ENCODE measurements at regions not wholly inside any gene's neighbourhood (a gene's known extent, or its start where the extent isn't known, plus 50 kb on each side); places are given as distances from the start of the nearest gene placed in this dataset.

- intact Hi-C loops (cut with micrococcal nuclease) (no loop called here), dilution Hi-C loops (cut with MboI; ENCODE audit: extremely low pct_ligation_motif_present, low sequenced_read_pairs) (no loop called here)
- FAIRE-seq (no peak), DNase-seq (ENCODE audit: low read depth, low spot score) (no peak)
- POLR2A ChIA-PET: no interaction called here
- Histone ChIP-seq H3K27me3 (ENCODE audit: control insufficient read depth in 2 of 2, insufficient read depth in 2 of 2, low read length in 2 of 2) (peaks cover 0 to 2% of the 10 kb centered on the region in 2 experiments), H3K79me2 (ENCODE audit: control insufficient read depth, insufficient read depth, low read length) (no peaks in the 10 kb centered on the region), H3K4me1 (ENCODE audit: control insufficient read depth, extremely low read depth, insufficient read depth, low read length) (no peaks in the 10 kb centered on the region), H3K27ac (ENCODE audit: insufficient read depth, low read depth, low read length) (no peak overlapping the region), H4K20me1 (replicated peaks; ENCODE audit: control insufficient read depth, extremely low read depth, insufficient read depth, low read length) (no peaks in the 10 kb centered on the region), H3K4me2 (ENCODE audit: insufficient read depth, low read length) (no peak overlapping the region), H3K9me3 (replicated peaks; ENCODE audit: control insufficient read depth, insufficient read depth, low read length) (no peaks in the 10 kb centered on the region), H3K36me3 (ENCODE audit: control insufficient read depth in 2 of 2, extremely low read depth in 1 of 2, insufficient read depth in 2 of 2, low read length in 2 of 2) (no peaks in the 10 kb centered on the region), H3K9me1 (replicated peaks; ENCODE audit: control insufficient read depth, extremely low read depth, insufficient read depth, low read length) (no peaks in the 10 kb centered on the region), H3K4me3 (replicated peaks in 1 of 3; ENCODE audit: insufficient read depth in 1 of 3, low read depth in 1 of 3, low read length in 3 of 3) (no peak overlapping the region), H3K9ac (replicated peaks; ENCODE audit: extremely low read depth, insufficient read depth, low read length) (no peak overlapping the region), H2AFZ (ENCODE audit: low read depth, low read length) (no peak overlapping the region)
- BruUV-seq (replicated peaks): no TSS peak
- TF ChIP-seq FOS (IDR thresholded peaks at IDR 0.05; ENCODE audit: borderline replicate concordance, insufficient read depth, low read length) (no peak), CTCF (IDR thresholded peaks at IDR 0.05; ENCODE audit: extremely low read depth in 1 of 2, insufficient read depth in 1 of 2, low read depth in 1 of 2, low read length in 2 of 2) (no peak), MAX (IDR thresholded peaks at IDR 0.05; ENCODE audit: insufficient read depth, insufficient read length) (no peak), JUN (IDR thresholded peaks at IDR 0.05; ENCODE audit: borderline replicate concordance, insufficient read depth, insufficient read length, low read depth) (no peak), GATA2 (IDR thresholded peaks at IDR 0.05; ENCODE audit: insufficient read depth, insufficient read length, low read depth, low read length) (no peak), POLR2AphosphoS5 (IDR thresholded peaks at IDR 0.05; ENCODE audit: insufficient read depth, low read depth, low read length) (no peak), MYC (IDR thresholded peaks at IDR 0.05; ENCODE audit: low read depth, low read length) (no peak), POLR2A (IDR thresholded peaks at IDR 0.05; ENCODE audit: low read depth, low read length) (no peak), EZH2 (IDR thresholded peaks at IDR 0.05; ENCODE audit: borderline replicate concordance, low read depth, low read length, severe bottlenecking) (no peak)
- CTCF ChIA-PET: no interaction called here
These were observed 93.6 kb upstream of the OSTN start for GRCh38 chr3:191105418-191105817.

Measured in endothelial cell of umbilical vein (primary cell).